HG03460 (cell line): ENCODE measurements at regions not wholly inside any gene's neighbourhood (a gene's known extent, or its start where the extent isn't known, plus 50 kb on each side); places are given as distances from the start of the nearest gene placed in this dataset.

Source experiments
- ATAC-seq: cut with Tn5 transposase; IDR thresholded peaks from one replicate; pipeline ENCODE4 v1.9.1; 2021; ENCODE audit not compliant: unreplicated experiment

DNA sequence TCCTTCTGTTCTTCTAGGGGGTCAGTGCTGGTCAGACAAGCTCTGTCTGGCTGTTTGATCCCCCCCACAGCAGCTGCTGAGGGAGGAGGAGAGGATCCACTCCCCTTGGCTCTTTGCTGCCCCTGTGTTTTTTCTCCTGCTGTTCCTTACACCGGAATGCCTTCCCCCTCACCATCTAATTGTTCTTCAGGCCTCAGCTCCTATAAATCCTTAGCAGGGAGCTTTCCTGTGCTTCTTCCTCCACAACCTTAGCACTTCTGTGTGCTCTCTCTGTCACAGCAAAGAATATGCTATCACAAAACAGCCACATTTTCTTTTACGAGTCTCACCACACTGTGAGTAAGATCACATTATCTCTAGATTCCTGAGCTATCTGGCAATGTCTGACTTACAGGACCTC, 196.6 kb downstream of the OTOR start:
- no peak for ATAC-seq

DNA sequence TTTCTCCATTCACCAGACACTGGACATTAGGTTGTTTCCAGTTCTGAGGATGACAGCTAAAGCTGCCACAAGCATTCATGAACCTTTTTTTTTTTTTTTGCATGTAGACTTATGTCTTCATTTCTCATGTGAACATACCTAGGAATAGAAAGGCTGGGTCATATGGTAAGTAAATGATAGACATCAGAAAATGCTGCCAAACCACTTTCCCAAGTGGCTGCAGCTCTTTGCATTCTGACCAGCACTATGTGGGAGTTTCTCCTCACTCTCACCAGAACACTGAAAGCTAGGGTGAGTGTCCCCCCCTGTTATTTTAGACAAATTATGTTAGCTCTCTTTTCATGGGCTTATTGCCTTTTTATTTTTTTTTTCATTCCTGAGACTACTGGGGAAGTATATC, 197.5 kb downstream of the OTOR start:
- no peak for ATAC-seq

DNA sequence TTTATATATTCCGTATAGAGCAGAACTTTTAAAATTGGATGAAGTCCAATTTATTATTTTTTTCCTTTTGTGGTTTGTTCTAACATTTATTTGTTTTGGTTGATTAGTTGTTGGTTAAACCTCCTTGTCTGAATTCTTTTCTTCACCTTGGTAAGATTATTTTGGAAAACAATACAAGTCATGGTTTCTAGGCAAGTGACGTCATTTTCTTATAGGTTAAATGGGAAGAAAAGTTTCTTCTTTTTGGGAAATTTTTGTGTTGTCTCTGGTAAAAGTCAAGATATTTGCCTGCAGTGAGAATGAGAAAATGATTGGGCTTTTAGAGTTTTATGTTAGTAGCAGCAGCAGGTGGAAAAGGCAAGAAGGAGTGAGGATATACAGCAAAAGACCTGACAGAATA, 197.9 kb downstream of the OTOR start:
- no peak for ATAC-seq

DNA sequence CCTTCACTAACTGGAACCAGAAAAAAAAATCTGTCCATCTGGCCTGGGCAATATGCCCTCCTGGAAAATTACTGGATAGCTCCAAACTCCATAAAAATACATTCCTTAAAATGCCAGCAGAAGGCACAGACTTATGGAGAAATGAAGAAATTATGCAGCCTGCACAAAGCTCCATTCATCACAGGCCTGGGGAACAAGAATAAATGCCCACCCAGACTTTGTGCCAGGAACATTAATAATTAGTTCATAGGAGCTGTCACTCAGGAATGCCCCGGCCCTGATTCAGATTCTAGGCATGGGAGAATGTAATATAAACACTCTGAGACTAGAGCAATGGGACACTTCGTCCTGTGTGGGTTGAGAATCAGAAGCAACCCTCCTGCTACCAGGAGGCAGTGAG, 199.3 kb downstream of the OTOR start:
- ATAC-seq: no peak

DNA sequence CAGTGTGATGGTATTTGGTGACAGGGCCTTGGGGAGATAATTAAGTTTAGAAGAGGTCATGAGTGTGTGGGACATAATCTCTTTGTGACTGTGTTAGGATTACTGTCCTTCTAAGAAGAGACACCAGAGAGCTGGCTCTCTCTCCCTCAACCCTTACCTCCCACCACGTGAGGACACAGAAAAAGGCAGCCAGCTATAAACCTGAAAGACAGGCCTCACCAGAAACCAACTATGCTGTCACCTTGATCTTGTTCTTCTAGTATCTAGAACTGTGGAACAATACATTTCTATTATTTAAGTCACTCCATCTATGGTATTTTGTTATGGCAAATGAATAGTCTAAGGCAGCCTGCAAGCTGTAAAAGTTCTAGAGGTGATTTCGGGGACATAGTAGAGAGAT, 203.7 kb downstream of the OTOR start:
- no peak for ATAC-seq

GRCh38 chr20:16952965-16953364, 204.8 kb downstream of the OTOR start:
- ATAC-seq: no peak

GRCh38 chr20:16953858-16954257, 205.7 kb downstream of the OTOR start:
- ATAC-seq: no peak

DNA sequence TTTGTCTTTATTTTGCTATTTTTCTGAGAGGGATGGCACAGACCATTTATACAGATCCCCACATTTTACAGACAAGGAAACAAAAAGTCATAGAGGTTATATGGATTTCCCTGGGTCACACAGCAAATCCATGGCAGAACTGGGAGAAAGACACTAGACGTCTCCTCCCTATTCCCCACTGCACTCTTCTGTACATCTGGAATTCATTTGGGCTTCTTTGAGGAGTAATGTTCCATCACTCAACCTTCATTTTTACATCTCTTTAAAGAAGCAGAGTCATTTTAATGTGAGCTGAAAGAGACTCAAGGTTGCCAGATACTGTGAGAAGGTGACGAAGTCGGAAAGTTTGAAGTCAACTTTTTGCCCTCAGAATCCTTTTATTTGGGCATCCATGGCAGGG, 207.3 kb downstream of the OTOR start:
- ATAC-seq: no peak

GRCh38 chr20:16955971-16956370, 207.8 kb downstream of the OTOR start:
- no peak for ATAC-seq

GRCh38 chr20:16965401-16965800, 217.2 kb downstream of the OTOR start:
- no peak for ATAC-seq

- ATAC-seq: no peak
Measured at GRCh38 chr20:16966276-16966880, 218.2 kb downstream of the OTOR start.

DNA sequence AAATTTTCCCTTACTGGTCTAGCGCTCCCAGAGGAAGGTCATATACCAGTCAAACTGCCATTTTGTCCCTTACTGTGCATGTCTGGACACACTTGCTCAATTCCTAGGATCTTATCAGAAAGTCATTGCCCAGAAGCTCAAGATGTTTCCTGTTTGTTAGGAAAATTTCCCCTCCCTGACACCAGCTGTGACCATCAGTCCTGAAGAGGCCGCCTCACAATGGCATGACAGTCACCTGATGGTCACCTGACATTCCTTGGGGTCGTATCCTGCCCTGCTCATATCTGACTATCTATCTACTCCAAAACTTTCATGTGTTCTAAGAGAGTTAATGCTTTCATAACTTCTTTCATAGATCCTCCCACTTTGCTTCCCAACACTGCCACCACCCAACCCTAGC, 219.9 kb downstream of the OTOR start:
- ATAC-seq: no peak

- no peak for ATAC-seq
Measured at GRCh38 chr20:16970776-16971175, 222.6 kb downstream of the OTOR start.

DNA sequence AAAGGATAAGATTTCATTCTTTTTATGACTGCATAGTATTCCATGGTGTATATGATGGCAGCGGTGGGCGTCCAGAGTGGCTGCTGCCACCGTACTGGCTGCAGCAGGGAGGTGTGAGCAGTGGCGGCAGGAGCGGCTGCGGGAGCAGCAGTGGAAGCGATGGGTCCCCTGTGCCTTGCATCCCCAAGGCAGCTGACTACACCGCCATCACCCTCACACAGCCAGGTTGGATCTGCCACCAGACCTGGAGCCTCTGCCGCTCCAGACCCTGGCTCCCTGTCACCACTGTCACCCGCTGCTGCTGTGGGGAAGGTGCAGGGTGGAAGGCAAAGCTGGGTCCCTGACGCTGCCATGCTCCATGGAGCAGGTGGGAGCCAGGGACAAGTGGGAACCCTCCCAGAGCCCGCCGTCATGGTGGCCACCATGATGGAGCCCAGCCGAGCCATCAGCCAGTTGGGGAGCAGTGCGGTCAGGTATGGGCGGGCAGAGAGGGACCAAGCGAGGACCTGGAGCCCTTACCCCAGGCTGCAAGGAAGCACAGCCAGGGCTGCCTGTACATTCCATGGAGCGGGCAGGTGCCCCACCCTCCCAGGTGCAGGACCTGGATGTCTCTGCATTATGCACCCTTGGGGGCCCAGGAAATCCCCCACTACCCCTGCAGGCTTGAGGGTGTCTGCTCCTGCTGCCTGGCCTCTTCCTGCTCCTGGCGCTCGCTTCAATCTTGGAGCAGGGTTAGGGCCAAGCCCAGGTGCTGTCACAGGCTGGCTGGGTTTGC, 226.1 kb downstream of the OTOR start:
- no peak for ATAC-seq

- ATAC-seq: no peak
Measured at GRCh38 chr20:16974855-16975162, 226.7 kb downstream of the OTOR start.

GRCh38 chr20:16975682-16976081, 227.5 kb downstream of the OTOR start:
- no peak for ATAC-seq

GRCh38 chr20:16978497-16978896, 230.3 kb downstream of the OTOR start:
- no peak for ATAC-seq

DNA sequence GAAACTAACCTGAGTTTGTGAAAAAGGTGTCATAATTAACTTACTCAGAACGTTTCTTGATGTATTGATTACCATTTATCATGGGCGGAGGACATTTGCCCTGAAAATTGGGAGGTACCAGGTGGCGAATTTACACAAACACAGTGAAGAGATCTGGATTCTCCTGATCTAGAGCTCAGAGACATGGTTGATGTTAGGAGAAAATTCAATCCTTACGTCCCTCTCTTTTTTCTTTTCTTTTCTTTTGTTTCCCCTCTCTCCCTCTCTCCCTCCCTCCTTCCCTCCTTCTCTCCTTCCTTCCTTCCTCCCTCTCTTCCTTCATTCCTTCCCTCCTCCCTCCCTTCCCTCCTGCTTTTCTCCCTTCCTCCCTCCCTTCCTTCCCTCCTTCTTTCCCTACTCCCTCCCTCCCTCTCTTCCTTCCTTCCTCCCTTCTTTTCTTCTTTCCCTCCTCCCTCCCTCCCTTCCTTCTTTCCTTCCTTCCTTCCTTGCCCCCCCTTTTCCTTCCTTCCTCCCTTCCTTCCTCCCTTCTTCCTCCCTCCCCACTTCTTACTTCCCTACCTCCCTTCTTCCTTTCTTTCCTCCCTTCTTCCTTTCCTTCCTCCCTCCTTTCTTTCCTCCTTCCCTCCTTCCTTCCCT, 234.1 kb downstream of the OTOR start:
- no peak for ATAC-seq

- no peak for ATAC-seq
Measured at GRCh38 chr20:16984481-16984880, 236.3 kb downstream of the OTOR start.

DNA sequence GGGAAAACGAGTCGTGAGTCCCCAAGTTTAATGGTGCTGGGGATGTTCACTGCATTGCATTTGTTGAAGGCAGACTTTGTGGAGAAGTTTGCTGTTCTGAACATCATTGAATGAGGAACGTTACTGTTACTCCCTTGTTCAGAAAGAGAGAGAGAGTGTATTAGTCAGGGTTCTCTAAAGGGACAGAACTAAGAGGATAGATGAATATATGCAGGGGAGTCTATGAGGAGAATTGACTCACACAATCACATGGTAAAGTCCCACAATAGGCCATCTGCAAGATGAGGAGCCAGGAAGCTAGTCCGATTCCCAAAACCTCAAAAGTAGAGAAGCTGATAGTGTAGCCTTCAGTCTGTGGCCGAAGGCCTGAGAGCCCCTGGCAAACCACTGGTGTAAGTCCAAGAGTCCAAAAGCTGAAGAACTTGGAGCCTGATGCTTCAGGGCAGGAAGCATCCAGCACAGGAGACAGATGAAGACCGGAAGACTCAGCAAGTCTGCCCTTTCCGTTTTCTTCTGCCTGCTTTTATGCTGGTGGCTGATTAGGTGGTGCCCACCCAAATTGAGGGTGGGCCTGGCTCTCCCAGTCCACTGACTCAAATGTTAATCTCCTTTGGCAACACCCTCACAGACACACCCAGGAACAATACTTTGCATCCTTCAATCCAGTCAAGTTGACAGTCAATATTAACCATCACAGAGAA, 223.5 kb upstream of the PCSK2 start:
- ATAC-seq: no peak

GRCh38 chr20:17010181-17010580, 216.7 kb upstream of the PCSK2 start:
- ATAC-seq: no peak
